Activated CD4-positive, alpha-beta T cell treated with anti-CD3 and anti-CD28 coated beads for 36 hours (primary cell): ENCODE measurements at regions not wholly inside any gene's neighbourhood (a gene's known extent, or its start where the extent isn't known, plus 50 kb on each side); places are given as distances from the start of the nearest gene placed in this dataset.
"Not testable (repeated sequence)": the region's sequence is repeated elsewhere in the genome, so short reads cannot be mapped to it uniquely, and the experiment has no call there.

Experiments
- ATAC-seq: fragments of 200-7000 bp; cut with Tn5 transposase; one replicate; pipeline ENCODE4 v1.10.0; 2021; ENCODE audit warnings: mild to moderate bottlenecking, moderate library complexity
- CTCF ChIA-PET: fragments of 350-600 bp; sonication (Branson Sonifier 250); formaldehyde crosslinking; loops from one replicate; lab custom pipeline; 2021; ENCODE audit warnings: antibody characterized with exemption; lab: Charles Lee
- POLR2A ChIA-PET: fragments of 350-600 bp; sonication (Branson Sonifier 250); formaldehyde crosslinking; loops from one replicate; lab custom pipeline; 2021; ENCODE audit warnings: antibody characterized with exemption, inconsistent platforms; lab: Charles Lee
- DNase-seq: peaks from one replicate; pipeline ENCODE4 v3.0.0-alpha.2; 2020
- H3K27ac Mint-ChIP-seq: one replicate; pipeline ENCODE4 v1.8.0; 2021; ENCODE audit warnings: mixed read lengths
- H3K27me3 Mint-ChIP-seq: one replicate; pipeline ENCODE4 v1.8.0; 2021; ENCODE audit warnings: mixed read lengths
- H3K36me3 Mint-ChIP-seq: one replicate; pipeline ENCODE4 v1.8.0; 2021; ENCODE audit warnings: low read depth, mixed read lengths
- H3K4me1 Mint-ChIP-seq: one replicate; pipeline ENCODE4 v1.8.0; 2021; ENCODE audit warnings: mixed read lengths
- H3K4me3 Mint-ChIP-seq: one replicate; pipeline ENCODE4 v1.8.0; 2021; ENCODE audit warnings: mild to moderate bottlenecking, moderate library complexity, mixed read lengths
- H3K9me3 Mint-ChIP-seq: one replicate; pipeline ENCODE4 v1.8.0; 2021; ENCODE audit warnings: low read depth, mixed read lengths
- intact Hi-C, 2 experiments: fragments of 100-400 bp; cut with DNase I in 1 of 2; cut with micrococcal nuclease in 1 of 2; formaldehyde crosslinking; loops; one replicate each; pipeline versions ENCODE4 v1.14.2 to v1.15.1; 2022 to 2024; cut with DNase I, micrococcal nuclease

GRCh38 chr9:31394015-31394473 lies 990.4 kb upstream of the ACO1 start:
- ChIA-PET CTCF (interaction anchor here (1.4 kb wide), 1 partner anchor 10 kb away, joined by 3 read pairs; no protein-coding TSS in a partner anchor), POLR2A (no interaction called here)
- ATAC-seq (no peak), DNase-seq (no peak)
- H3K27ac Mint-ChIP-seq: no peak overlapping the region
- H3K27me3 Mint-ChIP-seq: no peaks in the 10 kb centered on the region
- peaks cover 9% of the 10 kb centered on the region for H3K4me1 Mint-ChIP-seq
- peaks cover 3% of the 10 kb centered on the region for H3K9me3 Mint-ChIP-seq
- no peak overlapping the region for H3K4me3 Mint-ChIP-seq
- intact Hi-C loops: no loop called here
- H3K36me3 Mint-ChIP-seq: no peaks in the 10 kb centered on the region

GRCh38 chr9:31412081-31412480 lies 972.4 kb upstream of the ACO1 start:
- Mint-ChIP-seq H3K9me3 (peaks cover 5% of the 10 kb centered on the region), H3K27me3 (no peaks in the 10 kb centered on the region), H3K4me1 (no peaks in the 10 kb centered on the region), H3K4me3 (no peak overlapping the region), H3K27ac (no peak overlapping the region), H3K36me3 (no peaks in the 10 kb centered on the region)
- intact Hi-C loops: no loop called here
- CTCF ChIA-PET: no interaction called here
- POLR2A ChIA-PET: no interaction called here
- DNase-seq (no peak), ATAC-seq (no peak)

- H3K4me1 Mint-ChIP-seq: no peaks in the 10 kb centered on the region
- no peak for DNase-seq
- H3K27ac Mint-ChIP-seq: no peak overlapping the region
- H3K27me3 Mint-ChIP-seq: no peaks in the 10 kb centered on the region
- ATAC-seq: no peak
- H3K4me3 Mint-ChIP-seq: no peak overlapping the region
- intact Hi-C loops: no loop called here
- POLR2A ChIA-PET: no interaction called here
- CTCF ChIA-PET: interaction anchor here (0.8 kb wide), 1 partner anchor 12 kb away, joined by 3 read pairs; no protein-coding TSS in a partner anchor
- H3K36me3 Mint-ChIP-seq: no peaks in the 10 kb centered on the region
- H3K9me3 Mint-ChIP-seq: peaks cover 3% of the 10 kb centered on the region
Observed at GRCh38 chr9:31415164-31415563, 969.3 kb upstream of the ACO1 start.

GRCh38 chr9:31418419-31418818 lies 966.0 kb upstream of the ACO1 start:
- Mint-ChIP-seq H3K27me3 (no peaks in the 10 kb centered on the region), H3K4me3 (no peak overlapping the region), H3K4me1 (no peaks in the 10 kb centered on the region), H3K27ac (no peak overlapping the region), H3K9me3 (no peaks in the 10 kb centered on the region), H3K36me3 (no peaks in the 10 kb centered on the region)
- ChIA-PET POLR2A (no interaction called here), CTCF (interaction anchor here (0.6 kb wide), 1 partner anchor 126 kb away, joined by 3 read pairs; no protein-coding TSS in a partner anchor)
- intact Hi-C loops: no loop called here
- ATAC-seq (no peak), DNase-seq (no peak)

- H3K36me3 Mint-ChIP-seq, CTCF ChIA-PET, ATAC-seq, intact Hi-C loops, POLR2A ChIA-PET, H3K27ac Mint-ChIP-seq, H3K27me3 Mint-ChIP-seq, H3K4me1 Mint-ChIP-seq, H3K4me3 Mint-ChIP-seq, DNase-seq, H3K9me3 Mint-ChIP-seq: not testable (repeated sequence)
Observed at GRCh38 chr9:31443630-31444457, 940.6 kb upstream of the ACO1 start.

GRCh38 chr9:31445357-31445756 lies 939.1 kb upstream of the ACO1 start:
- H3K9me3 Mint-ChIP-seq: no peaks in the 10 kb centered on the region
- POLR2A ChIA-PET: no interaction called here
- no peak overlapping the region for H3K27ac Mint-ChIP-seq
- no peaks in the 10 kb centered on the region for H3K36me3 Mint-ChIP-seq
- H3K27me3 Mint-ChIP-seq: no peaks in the 10 kb centered on the region
- CTCF ChIA-PET: no interaction called here
- peaks cover 7% of the 10 kb centered on the region for H3K4me1 Mint-ChIP-seq
- intact Hi-C loops: no loop called here
- no peak for ATAC-seq
- H3K4me3 Mint-ChIP-seq: no peak overlapping the region
- no peak for DNase-seq

- Mint-ChIP-seq H3K9me3 (no peaks in the 10 kb centered on the region), H3K27me3 (no peaks in the 10 kb centered on the region), H3K4me1 (peaks cover 7% of the 10 kb centered on the region), H3K36me3 (no peaks in the 10 kb centered on the region), H3K27ac (no peak overlapping the region), H3K4me3 (no peak overlapping the region)
- CTCF ChIA-PET: interaction anchor here (0.7 kb wide), 1 partner anchor 143 kb away, joined by 3 read pairs; no protein-coding TSS in a partner anchor
- intact Hi-C loops: no loop called here
- DNase-seq: no peak
- POLR2A ChIA-PET: no interaction called here
- ATAC-seq: no peak
Observed at GRCh38 chr9:31445960-31446359, 938.5 kb upstream of the ACO1 start.

- no peak overlapping the region for H3K27ac Mint-ChIP-seq
- peaks cover 13% of the 10 kb centered on the region for H3K9me3 Mint-ChIP-seq
- DNase-seq: no peak
- H3K27me3 Mint-ChIP-seq: no peaks in the 10 kb centered on the region
- H3K4me3 Mint-ChIP-seq: no peak overlapping the region
- H3K4me1 Mint-ChIP-seq: peaks cover 4% of the 10 kb centered on the region
- ChIA-PET POLR2A (no interaction called here), CTCF (no interaction called here)
- no peaks in the 10 kb centered on the region for H3K36me3 Mint-ChIP-seq
- no peak for ATAC-seq
- intact Hi-C loops: no loop called here
Observed at GRCh38 chr9:31467075-31467474, 917.4 kb upstream of the ACO1 start.

GRCh38 chr9:31470051-31470450 lies 914.4 kb upstream of the ACO1 start:
- POLR2A ChIA-PET: no interaction called here
- Mint-ChIP-seq H3K27me3 (no peaks in the 10 kb centered on the region), H3K36me3 (no peaks in the 10 kb centered on the region), H3K9me3 (peaks cover 6% of the 10 kb centered on the region), H3K4me1 (peaks cover 4% of the 10 kb centered on the region), H3K4me3 (no peak overlapping the region), H3K27ac (no peak overlapping the region)
- CTCF ChIA-PET: no interaction called here
- DNase-seq (no peak), ATAC-seq (no peak)
- intact Hi-C loops: no loop called here

GRCh38 chr9:31471010-31471409 lies 913.4 kb upstream of the ACO1 start:
- no peaks in the 10 kb centered on the region for H3K27me3 Mint-ChIP-seq
- no peak overlapping the region for H3K4me3 Mint-ChIP-seq
- H3K27ac Mint-ChIP-seq: no peak overlapping the region
- peaks cover 2% of the 10 kb centered on the region for H3K9me3 Mint-ChIP-seq
- POLR2A ChIA-PET: no interaction called here
- no peaks in the 10 kb centered on the region for H3K36me3 Mint-ChIP-seq
- H3K4me1 Mint-ChIP-seq: peaks cover 4% of the 10 kb centered on the region
- intact Hi-C loops: no loop called here
- CTCF ChIA-PET: interaction anchor here (0.6 kb wide), 1 partner anchor 1356 kb away, joined by 5 read pairs; no protein-coding TSS in a partner anchor
- no peak for DNase-seq
- ATAC-seq: no peak

GRCh38 chr9:31486630-31487029 lies 897.8 kb upstream of the ACO1 start:
- DNase-seq: no peak
- Mint-ChIP-seq H3K36me3 (no peaks in the 10 kb centered on the region), H3K4me3 (no peak overlapping the region), H3K27ac (no peak overlapping the region), H3K9me3 (no peaks in the 10 kb centered on the region), H3K4me1 (no peaks in the 10 kb centered on the region), H3K27me3 (no peaks in the 10 kb centered on the region)
- ChIA-PET CTCF (no interaction called here), POLR2A (no interaction called here)
- intact Hi-C loops: loop anchor here in 1 of 2 experiments (10.0 kb wide), 1 partner anchor 568 kb away; no protein-coding TSS in a partner anchor
- no peak for ATAC-seq

- no peak for ATAC-seq
- no peaks in the 10 kb centered on the region for H3K36me3 Mint-ChIP-seq
- H3K4me3 Mint-ChIP-seq: no peak overlapping the region
- no peaks in the 10 kb centered on the region for H3K27me3 Mint-ChIP-seq
- ChIA-PET CTCF (interaction anchor here (1.0 kb wide), 1 partner anchor 19 kb away, joined by 4 read pairs; no protein-coding TSS in a partner anchor), POLR2A (no interaction called here)
- H3K4me1 Mint-ChIP-seq: no peaks in the 10 kb centered on the region
- intact Hi-C loops: loop anchor here in 1 of 2 experiments (10.0 kb wide), 1 partner anchor 64 kb away; no protein-coding TSS in a partner anchor
- no peaks in the 10 kb centered on the region for H3K9me3 Mint-ChIP-seq
- DNase-seq: no peak
- H3K27ac Mint-ChIP-seq: no peak overlapping the region
Observed at GRCh38 chr9:31490551-31491106, 893.8 kb upstream of the ACO1 start.
